ENCODE measurements at regions not wholly inside any gene's neighbourhood (a gene's known extent, or its start where the extent isn't known, plus 50 kb on each side); places are given as distances from the start of the nearest gene placed in this dataset.

DNA sequence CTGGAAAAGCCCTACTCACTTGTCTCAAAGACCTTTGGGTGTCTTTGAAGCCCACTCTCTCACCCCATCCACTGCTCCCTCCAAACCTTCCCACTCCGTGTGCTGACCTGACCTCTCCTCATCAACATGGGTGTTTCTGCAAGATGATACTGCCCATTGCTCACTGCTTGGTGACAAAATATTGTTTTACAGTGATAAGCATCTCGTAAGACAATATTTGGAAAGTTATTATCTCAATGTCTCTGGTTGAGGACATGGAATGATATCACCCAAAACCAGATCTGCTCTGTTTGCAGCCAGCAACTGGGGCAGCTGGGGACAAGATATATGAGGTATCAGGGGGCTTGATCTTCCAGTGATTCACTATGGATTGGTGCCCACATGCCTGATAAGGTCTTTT is 195.8 kb downstream of the SALL1 start:
- no peak for DNase-seq (ENCODE audit: low spot score)

GRCh38 chr16:50954469-50954868 is 196.6 kb downstream of the SALL1 start:
- DNase-seq (ENCODE audit: low spot score) = no peak

DNA sequence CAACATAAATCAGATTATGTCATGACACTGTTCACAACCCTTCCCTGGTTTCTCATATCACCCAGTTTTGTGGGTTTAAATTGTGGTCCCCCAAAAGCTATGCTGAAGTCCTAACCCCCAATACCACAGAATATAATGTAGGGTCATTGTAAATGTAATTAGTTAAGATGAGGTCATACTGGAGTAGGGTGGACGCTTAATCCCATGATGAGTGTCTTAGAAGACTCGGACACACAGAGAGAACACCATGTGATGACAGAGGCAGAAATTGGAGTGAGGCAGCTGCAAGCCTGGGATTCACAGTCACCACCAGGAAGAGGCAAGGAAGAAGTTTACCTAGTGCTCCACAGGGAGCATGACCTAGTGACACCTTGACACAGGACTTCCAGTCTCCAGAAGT is 197.8 kb downstream of the SALL1 start:
- DNase-seq (ENCODE audit: low spot score) = no peak

DNA sequence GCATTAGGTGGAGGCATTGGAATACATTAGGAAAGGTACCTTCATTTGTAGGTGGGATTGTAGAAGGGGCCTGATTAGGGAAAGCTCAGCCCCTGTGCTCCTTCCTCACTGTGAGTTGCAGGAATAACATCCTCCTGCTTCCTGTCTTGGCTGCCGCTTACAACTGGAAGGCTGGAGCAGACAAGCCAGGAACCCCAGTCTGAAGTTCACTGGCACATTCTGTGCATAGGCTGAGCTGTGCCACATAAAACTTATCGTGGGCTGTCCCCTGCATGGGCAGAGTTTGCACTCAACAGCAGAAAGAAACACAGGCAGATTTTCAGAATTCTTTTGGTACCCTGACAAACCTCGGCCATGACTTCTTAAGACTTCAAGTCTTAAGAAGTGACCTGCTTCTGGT is 200.1 kb downstream of the SALL1 start:
- DNase-seq (ENCODE audit: low spot score) = no peak

- no peak for DNase-seq (ENCODE audit: low spot score)
Observed at GRCh38 chr16:50948268-50948930, 202.7 kb downstream of the SALL1 start.

DNA sequence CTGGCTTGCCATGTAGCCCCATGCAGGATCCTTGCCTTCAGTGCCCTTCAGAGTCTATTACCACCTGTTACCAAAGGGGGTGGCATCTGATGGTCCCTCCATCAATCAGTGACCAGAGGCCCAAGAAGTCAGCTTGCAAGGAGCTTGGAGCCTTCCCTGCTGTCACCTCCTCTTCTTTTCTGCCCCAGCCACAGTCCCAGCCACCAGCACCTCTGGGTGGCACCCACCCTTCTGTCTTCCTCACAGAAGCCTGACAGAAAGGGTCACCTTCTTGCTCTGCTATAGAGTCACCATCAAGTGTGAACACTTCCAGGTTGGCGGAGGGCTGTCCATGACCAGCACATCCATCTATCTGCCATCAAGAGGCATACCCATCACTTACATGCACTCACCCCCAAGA is 203.2 kb downstream of the SALL1 start:
- DNase-seq (ENCODE audit: low spot score) = no peak

- no peak for DNase-seq (ENCODE audit: low spot score)
Observed at GRCh38 chr16:50946606-50947005, 204.5 kb downstream of the SALL1 start.

DNA sequence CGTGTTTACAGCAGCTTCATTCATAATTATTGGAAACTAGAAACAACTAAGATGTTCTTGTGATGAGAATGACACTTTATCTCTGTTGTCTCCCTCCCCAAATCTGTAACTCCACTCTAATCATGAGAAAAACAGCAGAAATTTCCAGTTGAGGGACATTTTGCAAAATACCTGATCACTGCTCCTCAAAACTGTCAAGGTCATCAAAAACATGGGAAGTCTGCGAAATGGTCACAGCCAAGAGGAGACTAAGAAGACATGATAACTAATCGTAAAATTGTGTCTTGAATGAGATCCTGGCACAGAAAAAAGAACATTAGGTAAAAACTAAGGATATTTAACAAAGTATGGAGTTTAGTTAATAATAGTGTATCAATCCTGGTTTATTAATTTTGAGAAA is 204.2 kb downstream of the CYLD start:
- DNase-seq (ENCODE audit: low spot score) = no peak

DNA sequence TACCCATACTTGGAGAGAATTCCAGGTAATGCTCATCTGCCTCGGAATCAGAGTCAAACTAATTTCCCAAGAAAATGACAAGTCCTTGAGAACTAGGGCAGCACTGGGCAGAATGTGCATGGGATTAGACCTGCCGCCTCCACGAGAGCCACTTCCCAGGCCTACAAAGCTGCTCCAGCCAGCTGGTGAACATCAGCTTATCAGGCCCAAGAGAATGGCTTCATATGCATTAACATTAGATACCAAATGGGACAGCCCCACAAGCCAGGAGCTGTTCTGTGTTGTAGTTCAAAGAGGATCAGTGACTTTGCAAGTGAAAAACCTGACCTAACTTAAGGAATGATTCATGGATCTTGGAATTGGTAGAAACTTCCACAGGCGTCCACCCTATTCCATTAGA is 203.3 kb downstream of the CYLD start:
- no peak for DNase-seq (ENCODE audit: low spot score)

DNA sequence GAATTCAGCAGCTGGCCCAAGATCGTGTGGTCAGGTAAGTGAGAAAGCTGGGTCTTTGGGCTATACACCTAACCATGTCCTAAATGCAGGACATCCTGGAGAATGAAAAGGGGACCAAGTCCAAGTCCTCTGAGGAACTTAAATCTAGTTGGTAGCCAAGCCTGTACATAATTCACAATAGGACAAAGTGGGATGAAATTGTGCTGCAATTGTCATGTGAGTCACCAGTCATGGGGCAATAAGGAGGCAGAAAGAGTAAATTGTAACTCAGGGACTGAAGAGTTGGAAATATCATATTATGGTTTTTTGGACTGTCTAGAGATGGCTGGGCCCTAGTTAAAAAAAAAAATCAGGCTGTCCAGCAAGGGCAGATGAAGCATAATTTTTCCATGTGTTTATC is 202.6 kb downstream of the CYLD start:
- DNase-seq (ENCODE audit: low spot score) = no peak

- no peak for DNase-seq (ENCODE audit: low spot score)
Observed at GRCh38 chr16:50944033-50944432, 202.1 kb downstream of the CYLD start.

DNA sequence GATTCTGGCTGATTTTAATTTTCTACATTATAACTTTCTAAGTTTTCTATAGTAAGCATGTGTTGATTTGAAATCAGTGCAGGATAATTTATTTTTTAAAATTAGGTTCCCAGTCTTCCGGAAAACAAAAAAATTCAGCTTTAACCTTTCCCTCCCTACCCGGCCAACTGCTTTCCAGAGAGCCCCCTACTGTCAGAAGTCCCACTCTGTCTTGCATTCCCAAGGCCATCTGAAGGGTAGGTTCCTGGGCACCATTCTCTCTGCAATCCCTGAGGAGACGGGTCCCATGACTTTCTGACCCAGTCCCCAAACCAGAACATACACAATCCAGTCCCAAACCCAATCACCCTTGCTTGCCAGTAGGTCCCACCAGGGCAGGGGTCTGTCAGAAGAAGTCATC is 200.3 kb downstream of the CYLD start:
- DNase-seq (ENCODE audit: low spot score) = no peak

GRCh38 chr16:50941681-50942080 is 199.8 kb downstream of the CYLD start:
- DNase-seq (ENCODE audit: low spot score) = no peak

GRCh38 chr16:50940275-50940854 is 198.5 kb downstream of the CYLD start:
- no peak for DNase-seq (ENCODE audit: low spot score)

DNA sequence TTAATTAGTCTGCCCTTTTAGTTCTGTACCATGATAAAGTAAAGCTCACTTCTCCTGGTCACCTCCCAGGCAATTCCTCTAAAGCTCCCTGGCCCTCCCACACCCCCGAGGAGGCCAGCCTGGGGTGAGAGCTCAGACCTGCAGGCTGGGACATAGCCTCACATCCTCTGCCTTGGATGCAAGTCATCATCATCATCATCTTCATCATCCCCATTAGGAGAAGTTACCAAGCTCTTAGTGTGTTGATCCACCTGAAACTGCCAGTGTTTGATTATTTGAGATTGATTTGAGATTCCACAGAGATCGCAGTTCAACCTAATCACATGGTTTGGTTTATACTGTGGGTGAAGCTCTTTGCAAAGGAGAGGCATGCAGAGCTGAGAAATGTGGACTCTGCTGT is 197.5 kb downstream of the CYLD start:
- DNase-seq (ENCODE audit: low spot score) = no peak

- no peak for DNase-seq (ENCODE audit: low spot score)
Observed at GRCh38 chr16:50938932-50939331, 197.0 kb downstream of the CYLD start.

DNA sequence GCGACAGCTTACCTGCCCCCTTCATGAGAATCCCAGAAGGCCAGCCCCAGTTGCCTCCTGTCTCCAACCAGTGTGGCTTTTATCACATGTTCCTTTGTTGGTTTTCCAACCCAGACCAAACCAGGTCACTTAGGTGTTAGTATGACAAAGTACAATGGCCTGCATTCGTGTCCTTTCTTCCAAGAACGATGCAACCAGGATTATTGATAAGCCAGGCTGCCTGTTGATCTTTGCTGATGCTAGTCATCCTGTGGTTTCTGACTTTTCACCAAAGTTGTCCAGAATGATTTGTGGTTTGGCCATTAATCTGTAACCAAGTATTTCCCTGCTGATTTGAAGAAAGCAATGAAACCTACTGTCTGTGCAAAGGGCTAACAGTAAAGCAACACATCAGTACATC is 191.4 kb downstream of the CYLD start:
- no peak for DNase-seq (ENCODE audit: low spot score)

DNA sequence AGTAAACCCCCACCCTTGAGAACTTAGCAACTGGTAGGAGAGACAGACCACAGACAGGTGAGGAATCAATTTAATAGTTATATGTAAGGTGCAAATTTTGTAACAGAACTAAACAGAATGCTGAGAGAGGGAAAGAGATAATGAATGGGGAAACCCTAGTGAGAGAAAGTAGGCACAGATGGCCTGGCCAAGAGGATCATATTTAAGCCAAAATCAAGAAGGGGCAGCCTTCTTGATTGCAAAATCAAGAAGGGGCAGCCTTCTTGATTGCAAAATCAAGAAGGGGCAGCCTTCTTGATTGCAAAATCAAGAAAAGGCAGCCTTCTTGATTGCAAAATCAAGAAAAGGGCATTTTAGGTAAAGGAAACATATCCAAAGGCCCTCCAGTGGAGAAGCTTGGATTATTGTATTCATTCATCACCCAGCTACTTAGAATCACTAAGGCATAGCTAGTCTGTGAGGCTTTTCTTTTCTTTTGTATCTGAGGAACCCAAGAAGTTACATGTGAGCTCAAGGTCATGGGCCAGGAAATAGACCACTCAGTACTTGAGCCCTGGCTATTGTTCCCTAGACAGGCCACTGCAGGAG is 190.6 kb downstream of the CYLD start:
- DNase-seq (ENCODE audit: low spot score) = no peak

GRCh38 chr16:50928065-50928464 is 186.2 kb downstream of the CYLD start:
- no peak for DNase-seq (ENCODE audit: low spot score)

GRCh38 chr16:50925758-50926357 is 184.0 kb downstream of the CYLD start:
- DNase-seq (ENCODE audit: low spot score) = no peak

DNA sequence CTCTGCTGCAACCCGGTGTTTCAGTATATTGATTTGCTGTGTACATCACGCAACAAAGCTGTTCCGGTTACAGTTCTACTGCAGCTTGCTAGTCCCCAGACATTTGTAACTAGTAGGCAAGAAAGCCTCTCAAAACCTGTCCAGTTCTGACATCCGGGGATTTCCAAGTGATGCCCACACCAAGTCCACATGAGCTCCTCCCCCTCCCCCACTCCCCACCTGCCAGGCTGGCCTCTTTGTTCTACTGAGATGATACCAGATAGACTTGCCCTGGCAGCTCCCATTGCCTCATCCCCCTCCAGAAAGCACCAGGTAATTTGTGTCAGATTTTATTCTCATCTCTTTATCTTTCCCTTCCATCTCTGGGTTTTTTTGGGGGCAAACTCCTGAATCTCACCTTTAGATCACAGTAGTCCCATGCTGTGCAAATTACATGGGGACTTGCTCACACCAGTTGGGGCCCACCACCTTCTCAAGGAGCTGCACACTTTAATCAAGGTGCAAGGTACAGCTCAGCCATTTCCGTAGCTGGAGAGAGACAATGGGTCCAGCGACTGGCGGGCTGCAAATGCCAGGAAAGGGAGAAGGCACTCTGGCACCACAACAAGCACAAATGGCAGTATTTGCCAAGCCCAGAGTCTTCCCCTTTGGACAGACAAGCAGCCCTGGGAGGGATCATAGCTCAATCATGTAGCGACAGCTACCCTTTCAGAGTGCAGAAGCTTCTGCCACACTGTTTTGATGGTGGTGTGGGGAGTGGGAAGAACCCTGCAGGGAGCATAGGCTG is 183.1 kb downstream of the CYLD start:
- DNase-seq (ENCODE audit: low spot score) = no peak

DNA sequence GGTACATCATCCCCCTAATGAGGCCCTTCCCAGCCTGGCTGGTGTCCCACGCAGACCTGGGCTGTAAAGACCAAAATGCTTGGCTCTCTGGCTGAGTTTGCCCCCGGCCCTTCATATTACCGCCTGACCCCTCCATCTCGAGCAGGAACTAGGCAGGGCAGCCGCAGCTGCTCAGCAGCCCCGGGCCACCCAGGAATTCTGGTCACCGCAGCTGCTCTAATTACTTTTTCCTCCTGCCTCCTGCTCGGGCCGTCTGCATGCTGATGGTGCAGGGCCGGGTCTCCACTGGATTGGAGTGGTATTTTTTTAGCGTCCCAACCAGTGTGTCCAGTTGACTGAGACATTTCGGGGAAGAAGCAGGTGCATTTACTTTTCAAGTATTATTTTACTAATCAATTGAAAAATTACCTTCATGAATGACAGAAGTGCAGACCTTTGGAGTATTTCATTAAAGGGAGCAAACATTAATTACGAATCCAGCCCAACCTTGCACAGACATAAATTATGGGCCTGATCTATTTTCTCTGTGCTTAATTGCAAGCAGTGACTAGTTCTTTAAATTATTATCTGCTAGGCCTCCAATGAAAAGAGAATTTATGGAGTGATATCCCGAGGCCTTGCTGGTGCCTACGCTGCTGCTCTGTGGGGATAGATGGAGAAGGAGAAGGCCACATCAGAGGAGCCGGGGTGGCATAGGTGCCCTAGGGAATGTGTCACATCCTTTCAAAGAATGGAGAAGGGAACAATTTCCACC is 176.2 kb downstream of the CYLD start:
- no peak for DNase-seq (ENCODE audit: low spot score)

Data from hematopoietic multipotent progenitor cell treated with erythropoietin and hydrocortisone succinate and interleukin-3 and kit ligand, for 15 days (in vitro differentiated cells).